Activated CD8-positive, alpha-beta memory T cell treated with anti-CD3 and anti-CD28 coated beads for 4 hours (primary cell): ENCODE measurements at regions not wholly inside any gene's neighbourhood (a gene's known extent, or its start where the extent isn't known, plus 50 kb on each side); places are given as distances from the start of the nearest gene placed in this dataset.

Experiments used
- DNase-seq, 2 donors: peaks; one replicate each; pipeline ENCODE4 v3.0.0-alpha.2; 2020; ENCODE audit warnings: low read depth in 2 of 2

DNA sequence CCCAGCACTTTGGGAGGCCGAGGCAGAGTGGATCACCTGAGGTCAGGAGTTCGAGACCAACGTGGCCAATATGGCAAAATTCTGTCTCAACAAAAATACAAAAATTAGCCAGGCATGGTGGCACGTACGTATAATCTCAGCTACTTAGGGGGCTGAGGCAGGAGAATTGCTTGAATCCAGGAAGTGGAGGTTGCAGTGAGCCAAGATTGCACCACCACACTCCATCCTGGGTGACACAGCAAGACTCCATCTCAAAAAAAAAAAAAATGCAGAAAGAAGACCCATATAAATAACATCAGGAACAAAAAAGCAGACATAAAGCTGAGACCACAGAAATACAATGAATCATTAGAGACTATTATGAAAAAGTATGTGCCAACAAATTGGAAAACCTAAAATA lies 235.2 kb upstream of the VEPH1 start:
- DNase-seq: no peak

DNA sequence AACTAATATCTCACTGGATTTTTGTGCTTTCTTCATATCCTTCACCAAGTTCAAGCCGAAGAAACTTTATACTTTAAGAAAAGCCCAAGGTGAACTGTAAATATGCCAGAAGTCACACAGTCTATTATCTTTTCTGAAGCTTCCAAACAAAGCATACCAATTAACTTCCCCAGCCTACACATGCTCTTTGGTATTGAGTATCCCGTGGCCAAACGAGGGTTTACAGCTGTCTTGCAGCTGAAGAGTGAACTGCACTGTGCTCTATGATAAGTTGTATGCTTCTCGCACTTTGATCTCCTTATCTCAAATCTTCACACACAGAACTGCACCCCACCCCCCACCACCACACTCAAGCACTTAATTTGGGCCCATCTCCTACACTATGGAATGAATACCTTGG lies 215.6 kb upstream of the VEPH1 start:
- DNase-seq: no peak

DNA sequence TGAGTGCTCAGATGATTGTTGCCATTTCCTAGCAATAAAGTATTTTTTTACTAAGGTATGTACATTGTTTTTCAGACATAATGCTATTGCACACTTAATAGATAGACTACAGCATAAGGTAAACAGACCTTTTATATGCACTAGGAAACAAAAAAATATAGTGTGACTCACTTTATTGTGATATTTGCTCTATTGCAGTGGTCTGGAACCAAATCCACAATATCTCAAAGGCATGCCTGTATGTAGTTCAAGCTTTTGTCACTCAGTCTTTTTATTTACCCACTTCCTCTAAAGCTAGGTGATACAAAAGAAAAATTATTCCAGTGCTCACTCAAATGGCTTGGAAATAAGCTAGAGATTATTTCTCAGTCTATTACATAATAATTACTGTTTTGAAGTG lies 209.9 kb upstream of the VEPH1 start:
- no peak for DNase-seq

DNA sequence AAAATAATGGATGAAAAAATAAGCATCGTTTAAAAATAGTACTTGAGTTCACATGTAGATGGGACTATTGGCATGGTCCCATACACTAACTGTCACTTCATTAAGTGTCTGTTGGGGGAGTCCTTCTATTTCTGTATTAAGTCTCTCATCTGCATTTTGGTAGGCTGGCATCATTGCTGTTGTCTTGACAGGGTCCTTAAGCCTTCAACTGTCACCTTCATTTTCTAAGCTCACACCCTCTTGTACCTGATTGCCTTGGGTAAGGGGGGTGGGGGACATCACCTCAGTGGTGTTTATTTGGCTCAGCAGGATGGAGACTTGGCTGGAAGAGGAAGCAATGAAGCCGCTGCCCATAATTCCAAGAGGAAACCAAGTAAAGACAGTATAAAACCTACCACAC lies 202.0 kb upstream of the VEPH1 start:
- no peak for DNase-seq

DNA sequence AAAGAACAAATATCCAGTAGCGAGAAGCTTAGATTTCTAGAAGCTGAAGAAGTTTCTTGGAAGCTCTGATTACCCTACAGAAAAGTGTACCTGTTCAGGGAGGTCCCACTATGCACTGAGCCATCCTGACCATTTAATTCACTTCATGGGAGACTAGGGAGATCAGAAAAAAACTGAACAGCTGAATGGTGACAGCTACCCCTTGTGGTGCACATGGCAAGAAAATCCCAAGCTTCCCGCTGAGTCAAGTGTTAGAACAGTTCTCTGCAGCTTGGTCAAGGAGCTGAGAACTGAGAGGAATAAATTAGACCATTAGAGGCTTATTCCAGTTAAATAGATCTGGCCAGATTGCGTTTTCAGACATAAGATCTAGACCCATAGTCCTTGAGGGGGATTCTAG lies 197.2 kb upstream of the VEPH1 start:
- DNase-seq: no peak

DNA sequence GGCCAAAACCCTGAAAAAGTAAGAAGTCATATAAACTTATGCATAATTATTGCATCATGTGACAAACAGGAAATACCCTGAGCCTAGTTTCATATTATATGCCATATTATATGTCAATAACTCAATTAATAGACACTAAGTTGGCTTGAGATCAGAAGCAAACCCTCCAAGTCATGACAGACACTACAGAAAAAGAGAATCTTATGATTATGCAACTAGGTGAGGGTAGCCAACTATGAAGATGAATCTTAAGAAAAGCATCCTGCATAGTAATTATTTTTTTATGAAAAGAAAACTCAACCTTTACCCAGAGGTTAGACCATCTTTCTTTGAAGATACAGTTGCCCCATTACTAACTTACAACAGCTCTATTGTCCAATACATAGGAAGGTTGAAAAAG lies 192.4 kb upstream of the VEPH1 start:
- no peak for DNase-seq

DNA sequence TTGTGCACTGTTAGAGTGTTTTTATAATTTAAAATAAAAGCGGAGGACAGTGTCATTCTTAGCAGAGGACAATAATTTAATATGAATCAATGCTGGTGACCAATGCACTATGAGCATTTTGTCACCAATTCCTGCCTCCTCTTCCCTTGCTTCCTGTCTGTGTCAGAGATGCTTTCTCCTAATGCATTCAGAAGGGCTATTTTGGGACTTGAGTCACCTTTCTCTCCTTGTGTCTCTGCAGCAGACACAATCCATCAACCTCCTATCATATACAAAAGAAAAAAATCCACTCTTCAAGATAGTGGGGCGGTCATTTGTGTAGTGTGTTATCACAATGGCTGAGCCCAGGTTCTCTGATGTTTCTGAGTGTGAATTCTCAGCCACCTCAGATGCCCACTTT lies 191.9 kb upstream of the VEPH1 start:
- no peak for DNase-seq

DNA sequence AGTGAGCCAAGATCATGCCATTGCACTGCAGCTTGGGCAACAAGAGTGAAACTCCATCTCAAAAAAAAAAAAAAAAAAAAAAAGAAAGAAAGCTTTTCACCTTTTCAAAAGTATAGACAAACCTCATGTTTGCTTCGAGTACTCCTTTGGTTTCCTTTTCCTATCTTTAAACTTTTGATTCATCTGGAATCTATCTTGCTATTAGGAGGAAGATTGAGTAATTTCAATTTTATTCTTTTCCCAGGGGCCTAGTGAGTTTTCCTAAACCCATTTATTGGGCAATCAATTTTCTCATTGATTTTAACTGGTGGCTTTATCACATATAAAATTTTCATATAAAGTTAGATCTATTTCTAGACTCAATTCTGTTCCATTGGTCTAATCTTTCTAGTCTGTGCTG lies 190.5 kb upstream of the VEPH1 start:
- no peak for DNase-seq

DNA sequence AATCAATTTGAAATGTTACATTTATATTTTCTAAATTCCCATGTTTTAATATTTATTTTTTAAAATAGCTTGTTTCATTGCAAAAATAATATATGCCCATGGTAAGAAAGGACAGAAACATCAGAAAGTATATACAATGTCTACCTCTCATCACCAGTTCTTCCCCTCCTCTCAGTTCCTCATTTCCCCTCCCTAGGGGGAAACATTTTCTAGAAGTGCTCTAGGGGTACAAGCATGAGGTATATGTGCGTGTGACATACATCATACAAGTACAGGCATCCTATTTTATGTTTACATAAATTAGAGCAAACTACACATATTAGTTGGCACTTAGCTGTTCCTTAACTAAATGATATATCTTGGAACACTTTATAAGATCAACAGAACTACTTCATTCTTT lies 189.3 kb upstream of the VEPH1 start:
- no peak for DNase-seq

DNA sequence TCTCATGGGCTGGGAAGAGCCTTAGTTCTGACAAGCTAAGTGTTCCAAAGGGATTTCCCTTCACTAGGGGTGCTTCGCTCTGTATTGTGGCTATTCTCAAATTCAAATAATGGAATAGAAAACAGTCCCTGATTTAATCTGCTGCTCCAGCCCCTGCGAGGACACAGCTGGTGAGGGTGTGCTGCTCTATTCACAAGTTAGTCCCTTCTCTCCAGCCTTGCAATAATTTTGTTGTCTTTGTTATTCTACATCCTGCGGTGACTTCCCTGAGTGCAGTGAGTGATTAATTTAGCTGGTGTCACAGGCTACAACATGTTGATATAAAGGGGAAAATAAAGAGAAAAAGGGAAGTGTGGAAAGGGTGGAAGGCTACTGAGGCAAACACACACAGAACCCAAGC lies 180.5 kb upstream of the VEPH1 start:
- no peak for DNase-seq

DNA sequence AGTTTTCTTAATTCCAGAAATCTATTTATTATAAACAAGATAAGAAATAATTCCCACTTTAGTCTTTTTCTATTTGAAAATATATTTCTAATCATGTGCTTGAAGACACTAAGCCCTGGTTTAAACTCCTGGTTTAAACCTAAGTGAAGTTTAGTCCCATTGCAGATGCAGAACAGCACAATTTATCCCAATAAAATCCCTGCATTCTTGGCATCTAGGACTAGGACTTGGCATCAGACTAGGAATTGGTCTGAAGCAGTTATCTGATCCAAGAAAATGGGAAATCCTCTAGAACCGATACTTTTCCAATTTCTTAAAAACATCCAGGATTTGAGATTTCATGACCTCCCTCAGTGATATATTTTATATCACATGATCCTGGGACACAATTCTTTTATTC lies 168.8 kb upstream of the VEPH1 start:
- DNase-seq: no peak

DNA sequence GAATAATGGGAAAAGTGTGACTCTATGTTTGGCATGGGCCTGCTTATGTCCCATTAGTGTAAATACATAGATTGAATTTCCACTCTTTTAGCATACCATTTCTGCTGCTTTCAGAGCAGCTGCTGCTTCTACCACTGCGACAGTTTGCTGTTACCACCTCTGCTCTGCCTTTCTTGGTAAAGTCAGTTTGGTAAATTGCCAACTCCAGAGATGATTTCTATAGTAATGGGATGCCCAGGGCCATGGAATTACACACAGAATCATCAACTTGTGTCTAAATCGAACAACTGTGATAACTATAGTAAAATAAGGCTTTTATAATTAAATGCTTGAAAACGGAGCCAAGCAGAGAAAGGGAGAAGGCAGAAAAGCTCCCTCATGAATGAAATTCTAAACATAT lies 168.4 kb upstream of the VEPH1 start:
- no peak for DNase-seq

DNA sequence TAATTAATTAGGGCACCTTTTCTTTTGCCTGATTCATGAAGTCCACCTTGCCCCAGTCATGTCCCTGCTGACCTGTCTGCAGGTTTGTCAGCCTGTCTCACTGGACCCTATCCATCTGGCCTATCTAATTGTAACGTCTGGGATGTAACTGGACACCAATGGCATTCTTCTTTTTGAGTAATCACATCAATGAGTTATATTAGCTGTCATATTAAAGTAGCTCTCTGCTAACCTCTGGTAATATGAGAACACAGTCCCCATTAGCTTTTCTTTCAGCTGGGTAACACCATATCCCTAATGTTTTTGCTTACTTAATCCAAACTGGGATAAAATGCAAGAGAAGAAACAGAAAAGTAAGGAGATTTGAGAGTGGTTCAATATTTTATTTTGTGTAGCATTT lies 166.2 kb upstream of the VEPH1 start:
- no peak for DNase-seq

DNA sequence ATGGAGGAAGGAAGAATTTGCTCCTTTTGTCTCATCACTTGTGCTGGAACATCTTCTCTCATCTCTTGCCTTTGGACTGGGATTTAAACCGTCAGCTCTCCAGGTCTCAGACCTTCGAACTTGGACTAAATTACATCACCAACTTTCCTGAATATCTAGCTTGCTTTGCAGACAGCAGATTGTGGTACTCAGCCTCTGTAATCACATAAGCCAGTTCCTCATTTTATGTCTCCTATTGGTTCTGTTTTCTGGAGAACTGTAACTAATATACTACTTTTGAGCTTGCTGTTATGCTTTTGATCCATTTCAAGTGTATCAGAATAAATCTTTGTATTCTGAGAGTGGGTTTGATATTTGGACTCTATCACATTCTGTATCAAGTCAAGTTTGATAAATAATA lies 164.3 kb upstream of the VEPH1 start:
- no peak for DNase-seq

DNA sequence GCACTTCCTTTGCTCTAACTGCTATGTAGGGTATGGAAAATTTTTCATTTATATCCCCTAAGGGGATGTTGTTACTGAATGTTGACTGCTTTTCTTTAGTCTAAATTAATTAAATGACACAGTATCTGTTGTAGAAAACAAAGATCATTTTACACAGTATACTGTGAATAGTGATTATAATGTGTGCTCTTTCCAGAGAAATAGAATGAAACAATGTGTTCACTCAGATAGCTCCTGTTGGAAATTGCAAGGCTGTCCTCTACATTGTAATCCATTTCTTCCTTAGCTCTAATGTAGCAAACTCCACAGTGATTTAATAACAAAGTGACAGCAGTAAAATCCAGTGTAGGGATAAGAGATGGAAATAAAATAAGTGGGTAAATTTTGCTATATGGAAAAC lies 159.0 kb upstream of the VEPH1 start:
- no peak for DNase-seq

DNA sequence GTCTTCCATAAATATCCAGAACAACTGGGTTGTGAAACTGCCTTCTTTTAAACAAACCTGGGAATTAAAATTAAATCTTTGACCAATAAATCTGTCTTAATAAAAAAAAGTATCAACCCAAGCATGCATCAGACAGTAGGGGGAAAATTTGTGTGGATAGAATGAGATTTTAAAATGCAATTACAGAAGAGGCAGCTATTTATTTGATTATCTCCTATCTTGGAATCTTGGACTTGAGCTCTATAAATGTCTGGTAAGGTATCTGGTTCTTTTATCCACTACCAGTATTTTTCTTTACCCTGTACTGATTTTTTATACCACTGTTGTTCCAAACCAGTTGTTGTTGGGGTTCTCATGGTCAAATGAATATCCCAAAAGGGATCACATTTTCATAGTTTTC lies 157.6 kb upstream of the VEPH1 start:
- no peak for DNase-seq

DNA sequence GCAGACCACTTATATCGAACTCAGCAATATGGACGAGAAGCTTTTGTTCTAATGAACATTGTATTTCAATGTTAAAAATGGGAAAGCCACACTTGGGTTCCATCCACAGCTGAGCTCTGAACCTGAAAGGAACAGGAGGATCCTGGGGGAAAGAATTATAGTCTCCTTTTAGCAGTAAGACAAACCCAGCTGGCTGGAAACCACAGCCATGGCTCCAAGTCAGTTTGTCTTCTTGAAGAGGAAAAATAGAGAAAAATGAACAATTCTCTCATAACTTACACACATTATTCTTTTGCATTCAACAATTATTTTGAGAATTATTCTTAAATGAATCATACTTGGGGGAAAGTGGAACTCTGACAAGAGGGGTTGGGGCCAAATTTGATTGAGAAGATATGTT lies 149.2 kb upstream of the VEPH1 start:
- DNase-seq: no peak

DNA sequence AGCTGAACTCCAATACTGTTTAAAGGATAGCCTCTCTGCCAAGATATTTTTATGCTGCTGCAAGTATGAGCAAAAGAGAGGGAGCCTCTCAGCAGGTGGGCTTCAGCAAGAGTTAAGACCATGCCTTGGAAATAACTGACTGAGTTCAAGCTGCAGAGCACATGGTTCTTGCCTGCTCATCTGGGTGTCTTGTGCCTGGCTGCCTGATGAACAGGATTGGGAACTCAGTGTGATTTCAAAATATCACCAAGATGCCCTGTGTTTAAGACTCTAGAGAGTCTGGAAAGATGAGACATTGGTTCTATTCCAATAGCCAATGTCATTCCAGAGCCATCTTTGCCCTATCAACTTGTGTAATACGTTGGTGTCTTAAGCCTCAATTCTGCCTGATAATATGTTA lies 147.5 kb upstream of the VEPH1 start:
- DNase-seq: no peak

DNA sequence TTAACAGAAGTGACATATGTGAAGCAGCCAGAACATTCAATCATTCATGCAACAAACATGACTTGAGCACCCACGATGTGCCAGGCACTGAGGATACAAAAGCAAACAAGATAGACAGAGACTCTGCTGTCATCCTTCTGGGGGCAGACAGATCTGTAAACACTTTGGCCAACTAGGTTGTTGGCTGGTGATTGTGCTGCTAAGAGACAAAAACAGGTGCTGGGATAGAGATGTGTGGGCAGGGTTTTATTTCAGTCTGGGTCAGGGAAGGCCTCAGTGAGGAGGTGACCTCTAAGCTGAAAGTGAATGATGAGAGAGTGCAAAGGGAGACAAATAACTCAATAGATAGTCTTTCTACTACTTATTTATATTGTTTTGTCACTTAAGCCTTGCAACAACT lies 147.0 kb upstream of the VEPH1 start:
- DNase-seq: no peak

DNA sequence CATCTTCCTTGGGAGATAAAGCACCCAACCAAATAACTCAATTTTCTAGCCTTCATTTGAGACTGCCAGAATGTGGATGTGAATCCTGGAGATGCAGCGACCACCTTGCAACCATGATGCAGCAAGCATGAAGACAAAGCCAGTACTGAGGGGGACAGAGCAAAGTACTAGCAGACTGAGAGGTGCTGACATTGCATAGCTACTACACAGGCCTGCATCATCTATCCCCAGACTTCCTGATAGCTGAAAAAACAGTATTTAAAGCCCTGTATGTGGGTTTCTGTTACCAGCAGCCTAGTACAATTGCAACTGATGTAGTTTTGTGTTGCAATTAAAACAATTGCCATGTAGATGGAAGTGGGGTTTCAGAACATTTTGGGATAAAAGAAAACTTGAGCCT lies 146.3 kb upstream of the VEPH1 start:
- no peak for DNase-seq

DNA sequence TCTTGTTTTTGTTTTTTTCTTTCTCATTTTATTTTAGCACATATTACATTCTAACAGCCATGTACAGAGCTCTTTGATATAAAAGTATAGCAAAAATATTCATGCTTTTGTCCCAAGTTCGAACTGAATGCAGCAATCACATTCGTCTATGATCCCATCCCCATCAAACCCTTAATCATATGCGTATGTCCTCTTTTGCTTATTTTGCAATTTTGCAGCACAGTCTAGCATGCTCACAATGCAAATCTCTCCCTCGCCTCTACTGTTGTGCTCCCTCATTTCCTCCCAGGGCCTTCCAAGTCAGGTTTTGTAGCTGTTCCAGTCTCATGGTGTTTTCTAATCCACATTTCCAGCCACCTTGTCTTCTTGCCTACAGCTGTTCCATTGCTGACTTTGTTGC lies 144.6 kb upstream of the VEPH1 start:
- DNase-seq: no peak

DNA sequence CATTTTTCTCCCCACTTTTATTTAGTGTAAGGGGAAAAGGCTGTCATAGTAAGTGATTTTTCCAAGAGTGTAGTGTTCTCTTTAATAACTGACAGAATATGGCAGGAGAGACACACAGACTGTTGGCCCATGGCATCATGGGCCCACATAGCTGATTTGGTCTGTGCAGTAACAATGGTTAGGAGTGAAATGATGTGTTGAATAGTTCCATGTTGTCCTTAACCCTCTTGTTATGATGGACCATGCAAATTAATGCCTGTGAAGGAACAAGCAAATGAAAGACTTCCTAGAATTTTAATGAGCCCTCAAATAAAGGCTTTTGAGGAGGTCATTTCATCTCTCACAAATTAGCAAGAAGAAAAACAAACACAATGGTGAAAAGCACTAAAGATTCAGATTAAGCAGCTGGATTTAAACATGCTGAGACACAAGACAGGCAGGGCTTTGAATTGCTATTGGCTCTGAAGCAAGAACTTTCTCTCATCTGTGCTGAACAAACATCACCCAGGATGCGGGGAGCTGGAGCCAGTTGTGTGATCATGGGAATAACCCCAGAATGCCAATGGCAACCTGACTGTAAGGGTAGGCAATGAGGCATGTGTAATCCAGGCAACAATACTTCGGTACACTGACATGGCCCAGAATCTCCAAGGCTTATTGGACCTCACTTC lies 136.7 kb upstream of the VEPH1 start:
- DNase-seq: no peak

DNA sequence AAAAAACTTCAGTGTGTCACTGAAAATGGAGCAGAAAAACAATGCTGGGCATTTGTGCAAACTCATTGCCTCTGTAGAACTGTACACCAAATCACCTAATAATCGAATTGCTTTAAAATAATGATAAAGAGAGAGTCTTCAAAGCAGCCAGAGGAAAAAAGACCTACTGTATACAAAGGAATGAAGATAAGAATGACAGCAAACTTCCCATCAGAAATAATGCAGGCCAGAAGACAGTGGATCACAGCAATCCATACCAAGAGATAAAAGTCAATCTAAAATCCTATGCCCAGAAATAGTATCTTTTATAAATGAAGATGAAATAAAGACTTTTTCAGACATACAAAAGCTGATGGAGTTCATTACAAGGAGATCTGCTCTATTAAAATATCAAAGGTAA lies 134.7 kb upstream of the VEPH1 start:
- DNase-seq: no peak

DNA sequence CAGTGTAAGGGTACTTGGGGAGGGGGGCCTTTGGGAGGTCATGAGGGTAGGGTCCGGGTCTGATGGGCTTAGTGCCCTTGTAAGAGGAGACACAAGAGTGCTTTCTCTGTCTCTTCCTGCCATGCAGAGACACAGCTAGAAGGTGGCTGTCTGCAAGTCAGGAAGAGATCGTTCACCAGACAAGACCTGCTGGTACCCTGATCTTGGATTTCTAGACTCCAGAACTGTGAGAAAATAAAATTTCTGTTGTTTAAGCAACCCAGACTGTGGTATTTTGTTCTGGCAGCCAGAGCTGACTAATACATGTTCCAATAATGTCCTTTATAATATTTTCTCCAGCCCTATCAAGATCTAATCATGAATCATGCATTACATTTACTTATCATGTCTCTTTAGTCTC lies 130.0 kb upstream of the VEPH1 start:
- no peak for DNase-seq

DNA sequence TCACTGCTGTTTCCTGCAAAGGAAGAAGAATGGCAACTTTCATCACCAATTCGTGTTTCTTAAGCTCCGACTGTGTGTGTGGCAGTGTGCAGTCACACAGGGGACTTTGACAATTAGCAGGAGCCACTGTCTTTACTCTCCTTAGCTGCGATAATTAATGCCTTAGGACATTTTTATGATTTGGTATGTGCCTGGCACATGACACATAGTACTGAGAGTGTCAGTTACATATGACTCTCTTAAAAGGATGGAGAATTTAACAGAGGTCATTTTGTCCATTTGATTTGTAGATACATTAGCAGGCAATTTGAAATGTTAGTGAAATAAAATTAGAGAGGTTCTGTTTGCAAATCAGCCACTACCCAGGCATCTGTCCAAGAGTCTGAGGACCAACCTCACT lies 128.9 kb upstream of the VEPH1 start:
- DNase-seq: no peak
